DOHH2 (cell line): ENCODE measurements at regions not wholly inside any gene's neighbourhood (a gene's known extent, or its start where the extent isn't known, plus 50 kb on each side); places are given as distances from the start of the nearest gene placed in this dataset.

Experiments used
- CTCF ChIP-seq: fragments of 200-600 bp; sonication (generic); IDR thresholded peaks from one replicate; pipeline ENCODE4 v1.5.1; 2014; ENCODE audit warnings: antibody characterized with exemption, mild to moderate bottlenecking, low read depth, low read length; ENCODE audit not compliant: poor library complexity, severe bottlenecking
- EZH2phosphoT487 ChIP-seq: fragments of 200-600 bp; sonication (generic); IDR thresholded peaks from 2 replicates; pipeline ENCODE4 v1.6.1; 2017; ENCODE audit warnings: borderline replicate concordance, mild to moderate bottlenecking, antibody characterized with exemption, low read length, moderate library complexity, mixed read lengths

GRCh38 chr9:124139001-124139400 lies 118.7 kb upstream of the NEK6 start:
- TF ChIP-seq CTCF (no peak), EZH2phosphoT487 (no peak)
